Mesendoderm (in vitro differentiated cells): ENCODE measurements at regions not wholly inside any gene's neighbourhood (a gene's known extent, or its start where the extent isn't known, plus 50 kb on each side); places are given as distances from the start of the nearest gene placed in this dataset.

Experiments
- DNase-seq: peaks from one replicate; pipeline ENCODE4 v3.0.0; 2013
- H2AK5ac ChIP-seq: 2 replicates; pipeline ENCODE4 v1.6.1; 2013; ENCODE audit warnings: low read length, inconsistent platforms
- H2BK120ac ChIP-seq: 2 replicates; pipeline ENCODE4 v1.6.1; 2013; ENCODE audit warnings: low read depth, mild to moderate bottlenecking, low read length, moderate library complexity, mixed read lengths
- H2BK15ac ChIP-seq: replicated peaks from 2 replicates; pipeline ENCODE4 v1.6.1; 2013; ENCODE audit warnings: low read depth, mild to moderate bottlenecking, moderate library complexity
- H2BK5ac ChIP-seq: 2 replicates; pipeline ENCODE4 v1.6.1; 2013; ENCODE audit warnings: low read length, inconsistent platforms
- H3K18ac ChIP-seq: 2 replicates; pipeline ENCODE4 v1.6.1; 2013; ENCODE audit warnings: mild to moderate bottlenecking, low read length, mixed read lengths
- H3K23ac ChIP-seq: one replicate; pipeline ENCODE4 v1.6.1; 2013; ENCODE audit warnings: low read length
- H3K27ac ChIP-seq: 2 replicates; pipeline ENCODE4 v1.5.1; 2013; ENCODE audit warnings: low read depth, mild to moderate bottlenecking, inconsistent platforms, low read length, moderate library complexity
- H3K27me3 ChIP-seq: 2 replicates; pipeline ENCODE4 v1.6.1; 2013; ENCODE audit warnings: low read length, control low read depth, mild to moderate bottlenecking, inconsistent platforms; ENCODE audit not compliant: insufficient read depth, poor library complexity
- H3K36me3 ChIP-seq: 2 replicates; pipeline ENCODE4 v1.6.1; 2013; ENCODE audit warnings: low read length, inconsistent platforms; ENCODE audit not compliant: control insufficient read depth, insufficient read depth
- H3K4ac ChIP-seq: one replicate; pipeline ENCODE4 v1.6.1; 2013; ENCODE audit warnings: low read depth, mild to moderate bottlenecking, low read length, moderate library complexity
- H3K4me1 ChIP-seq: 2 replicates; pipeline ENCODE4 v1.6.1; 2013; ENCODE audit warnings: low read depth, low read length, inconsistent platforms; ENCODE audit not compliant: control insufficient read depth
- H3K4me2 ChIP-seq: 2 replicates; pipeline ENCODE4 v1.6.1; 2013; ENCODE audit warnings: low read length
- H3K4me3 ChIP-seq: 2 replicates; pipeline ENCODE4 v1.5.1; 2013; ENCODE audit warnings: mild to moderate bottlenecking, low read length
- H3K56ac ChIP-seq: one replicate; pipeline ENCODE4 v1.6.1; 2013; ENCODE audit warnings: low read length
- H3K79me1 ChIP-seq: 2 replicates; pipeline ENCODE4 v1.6.1; 2013; ENCODE audit warnings: low read length, inconsistent platforms
- H3K79me2 ChIP-seq: 2 replicates; pipeline ENCODE4 v1.6.1; 2013; ENCODE audit warnings: mild to moderate bottlenecking, low read length; ENCODE audit not compliant: control insufficient read depth, insufficient read depth
- H3K9ac ChIP-seq: 2 replicates; pipeline ENCODE4 v1.6.1; 2013; ENCODE audit warnings: low read length, inconsistent platforms
- H4K5ac ChIP-seq: one replicate; pipeline ENCODE4 v1.6.1; 2013; ENCODE audit warnings: low read length
- H4K8ac ChIP-seq: one replicate; pipeline ENCODE4 v1.6.1; 2013; ENCODE audit warnings: low read depth, mild to moderate bottlenecking, control low read depth, low read length, moderate library complexity
- WGBS: extraction: QIAGEN DNeasy Blood & Tissue Kit; methylation state at CpG from one replicate; pipeline ENCODE4 v1.1.7; 2013; ENCODE audit warnings: low lambda C conversion rate, missing lambda C conversion rate; ENCODE audit not compliant: insufficient coverage; ENCODE audit errors: extremely low coverage; 5-methylcytosine and 5-hydroxymethylcytosine counted together

GRCh38 chr13:90947976-90948375 is 399.5 kb upstream of the MIR17HG start:
- no CpG with 5 or more reads among the region's 2 CpGs for WGBS
- Histone ChIP-seq H3K36me3 (no peaks in the 10 kb centered on the region), H3K4ac (no peak overlapping the region), H3K23ac (no peak overlapping the region), H2BK120ac (no peak overlapping the region), H4K5ac (no peak overlapping the region), H3K4me3 (no peak overlapping the region), H3K4me1 (no peaks in the 10 kb centered on the region), H2AK5ac (no peak overlapping the region), H3K79me1 (no peaks in the 10 kb centered on the region), H2BK15ac (no peak overlapping the region), H3K9ac (no peak overlapping the region), H4K8ac (no peak overlapping the region), H3K27me3 (no peaks in the 10 kb centered on the region), H3K4me2 (no peak overlapping the region), H3K27ac (no peak overlapping the region), H3K56ac (no peak overlapping the region), H2BK5ac (no peak overlapping the region), H3K18ac (no peak overlapping the region), H3K79me2 (no peaks in the 10 kb centered on the region)
- no peak for DNase-seq

GRCh38 chr13:90950160-90950559 is 397.3 kb upstream of the MIR17HG start:
- no peaks in the 10 kb centered on the region for H3K79me1 ChIP-seq
- H3K18ac ChIP-seq, result no peak overlapping the region
- no peak overlapping the region for H2BK5ac ChIP-seq
- no peak overlapping the region for H3K4ac ChIP-seq
- no peak overlapping the region for H3K9ac ChIP-seq
- no peaks in the 10 kb centered on the region for H3K79me2 ChIP-seq
- H4K5ac ChIP-seq, result no peak overlapping the region
- H3K36me3 ChIP-seq, result no peaks in the 10 kb centered on the region
- H3K23ac ChIP-seq, result no peak overlapping the region
- H3K4me1 ChIP-seq, result no peaks in the 10 kb centered on the region
- WGBS, result no CpG with 5 or more reads among the region's 1 CpG
- H3K27ac ChIP-seq, result no peak overlapping the region
- H2BK120ac ChIP-seq, result no peak overlapping the region
- no peak overlapping the region for H4K8ac ChIP-seq
- no peak overlapping the region for H3K4me2 ChIP-seq
- H3K27me3 ChIP-seq, result no peaks in the 10 kb centered on the region
- H3K56ac ChIP-seq, result no peak overlapping the region
- H3K4me3 ChIP-seq, result no peak overlapping the region
- no peak overlapping the region for H2BK15ac ChIP-seq
- no peak overlapping the region for H2AK5ac ChIP-seq
- DNase-seq, result no peak

GRCh38 chr13:90951663-90952062 is 395.8 kb upstream of the MIR17HG start:
- Histone ChIP-seq H3K4me1 (no peaks in the 10 kb centered on the region), H3K79me2 (no peaks in the 10 kb centered on the region)

GRCh38 chr13:90952326-90952725 is 395.2 kb upstream of the MIR17HG start:
- Histone ChIP-seq H3K4me2 (no peak overlapping the region), H3K23ac (no peak overlapping the region), H3K27ac (no peak overlapping the region), H2BK15ac (no peak overlapping the region), H2AK5ac (no peak overlapping the region), H3K79me2 (no peaks in the 10 kb centered on the region), H4K5ac (no peak overlapping the region), H3K9ac (no peak overlapping the region), H2BK5ac (no peak overlapping the region), H3K4ac (no peak overlapping the region), H3K36me3 (no peaks in the 10 kb centered on the region), H3K4me3 (no peak overlapping the region), H3K27me3 (no peaks in the 10 kb centered on the region), H4K8ac (no peak overlapping the region), H3K56ac (no peak overlapping the region), H3K79me1 (no peaks in the 10 kb centered on the region), H2BK120ac (no peak overlapping the region), H3K18ac (no peak overlapping the region), H3K4me1 (no peaks in the 10 kb centered on the region)
- no peak for DNase-seq
- no CpG with 5 or more reads among the region's 1 CpG for WGBS

More at GRCh38 chr13:90951663-90952062, 395.8 kb upstream of the MIR17HG start:
- Histone ChIP-seq H3K4me3 (no peak overlapping the region), H3K9ac (no peak overlapping the region), H2BK15ac (no peak overlapping the region), H3K18ac (no peak overlapping the region), H4K8ac (no peak overlapping the region), H3K56ac (no peak overlapping the region), H3K4ac (no peak overlapping the region), H3K27me3 (no peaks in the 10 kb centered on the region), H3K4me2 (no peak overlapping the region), H3K79me1 (no peaks in the 10 kb centered on the region), H2BK5ac (no peak overlapping the region), H4K5ac (no peak overlapping the region), H2BK120ac (no peak overlapping the region), H2AK5ac (no peak overlapping the region), H3K27ac (no peak overlapping the region), H3K36me3 (no peaks in the 10 kb centered on the region), H3K23ac (no peak overlapping the region)
- DNase-seq, result no peak
- WGBS, result no CpG with 5 or more reads among the region's 5 CpGs

- Histone ChIP-seq H2AK5ac (no peak overlapping the region), H3K27me3 (no peaks in the 10 kb centered on the region), H3K56ac (no peak overlapping the region), H3K79me1 (no peaks in the 10 kb centered on the region), H3K4me1 (no peaks in the 10 kb centered on the region), H3K4me2 (no peak overlapping the region), H2BK15ac (no peak overlapping the region), H3K23ac (no peak overlapping the region), H3K27ac (no peak overlapping the region), H4K5ac (no peak overlapping the region), H2BK120ac (no peak overlapping the region), H3K18ac (no peak overlapping the region), H3K36me3 (no peaks in the 10 kb centered on the region), H4K8ac (no peak overlapping the region), H3K4me3 (no peak overlapping the region), H3K9ac (no peak overlapping the region), H3K79me2 (no peaks in the 10 kb centered on the region), H2BK5ac (no peak overlapping the region), H3K4ac (no peak overlapping the region)
- WGBS, result 100% methylated on average over 1 of the region's 2 CpGs
- DNase-seq, result no peak
These were observed 392.8 kb upstream of the MIR17HG start for GRCh38 chr13:90954605-90955195.

GRCh38 chr13:90956031-90956430 is 391.5 kb upstream of the MIR17HG start:
- Histone ChIP-seq H3K18ac (no peak overlapping the region), H2BK120ac (no peak overlapping the region), H3K56ac (no peak overlapping the region), H3K23ac (no peak overlapping the region), H3K4ac (no peak overlapping the region), H2AK5ac (no peak overlapping the region), H4K5ac (no peak overlapping the region), H4K8ac (no peak overlapping the region), H3K36me3 (no peaks in the 10 kb centered on the region), H3K79me1 (no peaks in the 10 kb centered on the region), H3K79me2 (no peaks in the 10 kb centered on the region), H3K4me3 (no peak overlapping the region), H3K4me1 (no peaks in the 10 kb centered on the region), H2BK5ac (no peak overlapping the region), H3K27me3 (no peaks in the 10 kb centered on the region), H2BK15ac (no peak overlapping the region), H3K27ac (no peak overlapping the region), H3K9ac (no peak overlapping the region), H3K4me2 (no peak overlapping the region)
- peak; percentile 91 for DNase-seq
- WGBS, result no CpG with 5 or more reads among the region's 1 CpG
